ENCODE measurements at regions not wholly inside any gene's neighbourhood (a gene's known extent, or its start where the extent isn't known, plus 50 kb on each side); places are given as distances from the start of the nearest gene placed in this dataset.
"Not testable (repeated sequence)": the region's sequence is repeated elsewhere in the genome, so short reads cannot be mapped to it uniquely, and the experiment has no call there.

DNA sequence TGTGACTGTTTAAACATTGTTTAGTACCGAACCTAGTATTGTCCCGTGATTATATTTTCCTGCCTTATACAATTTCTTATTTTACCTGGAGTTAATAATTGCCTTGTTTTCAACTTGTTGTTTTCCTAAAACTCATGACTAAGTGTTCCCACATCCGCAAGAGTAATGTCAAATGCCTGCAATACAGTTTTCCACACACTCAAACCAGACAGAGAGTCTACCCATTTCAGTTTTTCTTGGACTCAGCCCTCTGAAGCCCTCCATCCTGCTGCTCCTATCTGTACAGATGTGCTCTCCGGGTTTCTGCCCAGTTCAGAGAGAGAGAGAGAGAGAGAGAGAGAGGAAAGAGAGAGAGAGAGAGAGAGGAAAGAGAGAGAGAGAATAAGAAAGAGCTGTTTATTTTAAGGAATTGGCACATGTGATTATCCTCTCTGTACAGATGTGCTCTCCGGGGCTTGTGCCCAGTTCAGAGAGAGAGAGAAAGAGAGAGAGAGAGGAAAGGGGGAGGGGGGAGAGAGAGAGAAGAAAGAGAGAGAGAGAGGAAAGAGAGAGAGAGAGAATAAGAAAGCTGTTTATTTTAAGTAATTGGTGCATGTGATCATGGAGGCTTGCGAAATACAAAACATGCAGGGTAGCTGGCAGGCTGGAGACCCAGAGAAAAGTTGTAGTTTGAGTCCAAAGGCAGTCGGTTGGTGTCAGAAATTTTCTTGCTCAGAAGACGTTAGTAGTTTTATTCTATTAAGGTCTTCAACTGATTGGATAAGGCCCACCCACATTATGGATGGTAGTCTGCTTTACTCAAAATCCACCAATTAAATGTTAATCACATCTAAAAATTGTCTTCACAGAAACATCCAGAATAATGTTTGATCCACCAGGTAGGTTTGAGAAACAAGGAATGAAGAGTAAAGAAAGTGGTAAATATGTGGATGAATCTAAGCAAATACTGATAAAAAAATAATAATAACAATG, 104.1 kb upstream of the GOLGA8J start:
- Histone ChIP-seq H3K23me2 (ENCODE audit: insufficient read length, low read depth, low read length, poor library complexity, severe bottlenecking) (no peaks in the 10 kb centered on the region), H3K4me2 (ENCODE audit: insufficient read depth, insufficient read length, low read length) (no peak overlapping the region), H2BK15ac (ENCODE audit: low read depth, low read length) (no peak overlapping the region), H2BK5ac (ENCODE audit: insufficient read length, low read length) (no peak overlapping the region), H3K4ac (ENCODE audit: low read depth, low read length) (no peak overlapping the region), H3T11ph (ENCODE audit: low read length) (no peak overlapping the region), H3K9me3 (ENCODE audit: control insufficient read depth, low read depth, low read length) (no peaks in the 10 kb centered on the region), H3K79me1 (ENCODE audit: insufficient read depth, low read depth, low read length, poor library complexity, severe bottlenecking) (no peaks in the 10 kb centered on the region), H3K9ac (ENCODE audit: extremely low read depth, insufficient read length, low read length) (no peak overlapping the region), H2BK12ac (ENCODE audit: insufficient read length, low read depth, low read length) (no peak overlapping the region), H2AK5ac (ENCODE audit: insufficient read length, low read length) (no peak overlapping the region), H3K79me2 (ENCODE audit: insufficient read depth, low read length) (no peaks in the 10 kb centered on the region), H4K5ac (ENCODE audit: insufficient read length, low read depth, low read length) (no peak overlapping the region), H3K27ac (ENCODE audit: insufficient read length, low read depth, low read length) (no peak overlapping the region), H4K91ac (ENCODE audit: insufficient read length, low read depth, low read length) (no peak overlapping the region), H3K18ac (ENCODE audit: insufficient read length, low read depth, low read length) (no peak overlapping the region), H3K14ac (ENCODE audit: insufficient read depth, low read length) (no peak overlapping the region), H3K27me3 (ENCODE audit: insufficient read depth, low read length) (no peaks in the 10 kb centered on the region), H3K23ac (ENCODE audit: insufficient read length, low read depth, low read length) (no peak overlapping the region), H3K4me1 (ENCODE audit: insufficient read depth, low read length) (no peaks in the 10 kb centered on the region), H3K56ac (ENCODE audit: insufficient read length, low read depth, low read length) (no peak overlapping the region), H2BK120ac (ENCODE audit: low read depth, low read length, poor library complexity, severe bottlenecking) (no peak overlapping the region), H4K8ac (replicated peaks; ENCODE audit: insufficient read length, low read depth, low read length) (no peak overlapping the region), H2BK20ac (ENCODE audit: low read depth, low read length, poor library complexity, severe bottlenecking) (no peak overlapping the region), H4K20me1 (ENCODE audit: control insufficient read depth, insufficient read depth, insufficient read length) (no peaks in the 10 kb centered on the region), H2AFZ (ENCODE audit: low read length) (no peak overlapping the region)
- no CpG with 5 or more reads among the region's 8 CpGs for WGBS (ENCODE audit: extremely low coverage, insufficient read length, low lambda C conversion rate)
- no peak for DNase-seq
- Mint-ChIP-seq H3K36me3 (ENCODE audit: insufficient read depth in 1 of 3, low read depth in 3 of 3) (no peaks in the 10 kb centered on the region), H3K27me3 (ENCODE audit: low read depth) (peaks cover 1% of the 10 kb centered on the region), H3K4me1 (no peaks in the 10 kb centered on the region), H3K9me3 (0 out of 5 replicates have a peak, but pooled peaks cover 0 to 2% of the 10 kb centered on the region in 2 experiments), H3K27ac (no peak overlapping the region), H3K4me3 (no peak overlapping the region)
- no peak for TF ChIP-seq CTCF (conservative IDR thresholded peaks at IDR 0.05)

GRCh38 chr15:29974056-29974455, 108.7 kb upstream of the GOLGA8J start:
- not testable (repeated sequence) for H3K23me2 ChIP-seq (ENCODE audit: insufficient read length, low read depth, low read length, poor library complexity, severe bottlenecking); H2BK15ac ChIP-seq (ENCODE audit: low read depth, low read length); H3K14ac ChIP-seq (ENCODE audit: insufficient read depth, low read length); H3T11ph ChIP-seq (ENCODE audit: low read length); H2BK5ac ChIP-seq (ENCODE audit: insufficient read length, low read length); H3K27me3 ChIP-seq (ENCODE audit: insufficient read depth, low read length); H3K9me3 Mint-ChIP-seq; H3K27ac Mint-ChIP-seq; H3K27ac ChIP-seq (ENCODE audit: insufficient read length, low read depth, low read length); H3K79me2 ChIP-seq (ENCODE audit: insufficient read depth, low read length); H2BK12ac ChIP-seq (ENCODE audit: insufficient read length, low read depth, low read length); H4K20me1 ChIP-seq (ENCODE audit: control insufficient read depth, insufficient read depth, insufficient read length); H3K79me1 ChIP-seq (ENCODE audit: insufficient read depth, low read depth, low read length, poor library complexity, severe bottlenecking); H3K4me1 Mint-ChIP-seq; H3K4me1 ChIP-seq (ENCODE audit: insufficient read depth, low read length); H3K36me3 Mint-ChIP-seq (ENCODE audit: insufficient read depth in 1 of 3, low read depth in 3 of 3); H3K18ac ChIP-seq (ENCODE audit: insufficient read length, low read depth, low read length); H3K23ac ChIP-seq (ENCODE audit: insufficient read length, low read depth, low read length); H4K91ac ChIP-seq (ENCODE audit: insufficient read length, low read depth, low read length); H3K56ac ChIP-seq (ENCODE audit: insufficient read length, low read depth, low read length); H4K8ac ChIP-seq (replicated peaks; ENCODE audit: insufficient read length, low read depth, low read length); H3K9ac ChIP-seq (ENCODE audit: extremely low read depth, insufficient read length, low read length); H3K4me2 ChIP-seq (ENCODE audit: insufficient read depth, insufficient read length, low read length); H2AK5ac ChIP-seq (ENCODE audit: insufficient read length, low read length); H3K4me3 Mint-ChIP-seq; H3K4ac ChIP-seq (ENCODE audit: low read depth, low read length); DNase-seq; H2AFZ ChIP-seq (ENCODE audit: low read length); H2BK20ac ChIP-seq (ENCODE audit: low read depth, low read length, poor library complexity, severe bottlenecking); H2BK120ac ChIP-seq (ENCODE audit: low read depth, low read length, poor library complexity, severe bottlenecking); H3K9me3 ChIP-seq (ENCODE audit: control insufficient read depth, low read depth, low read length); H4K5ac ChIP-seq (ENCODE audit: insufficient read length, low read depth, low read length)
- no CpG with 5 or more reads among the region's 4 CpGs for WGBS (ENCODE audit: extremely low coverage, insufficient read length, low lambda C conversion rate)
- H3K27me3 Mint-ChIP-seq (ENCODE audit: low read depth): peaks cover 27% of the 10 kb centered on the region
